ENCODE measurements at regions not wholly inside any gene's neighbourhood (a gene's known extent, or its start where the extent isn't known, plus 50 kb on each side); places are given as distances from the start of the nearest gene placed in this dataset.

GRCh38 chr3:89762405-89762804, 655.0 kb downstream of the EPHA3 start:
- DNase-seq (ENCODE audit: low spot score): no peak

DNA sequence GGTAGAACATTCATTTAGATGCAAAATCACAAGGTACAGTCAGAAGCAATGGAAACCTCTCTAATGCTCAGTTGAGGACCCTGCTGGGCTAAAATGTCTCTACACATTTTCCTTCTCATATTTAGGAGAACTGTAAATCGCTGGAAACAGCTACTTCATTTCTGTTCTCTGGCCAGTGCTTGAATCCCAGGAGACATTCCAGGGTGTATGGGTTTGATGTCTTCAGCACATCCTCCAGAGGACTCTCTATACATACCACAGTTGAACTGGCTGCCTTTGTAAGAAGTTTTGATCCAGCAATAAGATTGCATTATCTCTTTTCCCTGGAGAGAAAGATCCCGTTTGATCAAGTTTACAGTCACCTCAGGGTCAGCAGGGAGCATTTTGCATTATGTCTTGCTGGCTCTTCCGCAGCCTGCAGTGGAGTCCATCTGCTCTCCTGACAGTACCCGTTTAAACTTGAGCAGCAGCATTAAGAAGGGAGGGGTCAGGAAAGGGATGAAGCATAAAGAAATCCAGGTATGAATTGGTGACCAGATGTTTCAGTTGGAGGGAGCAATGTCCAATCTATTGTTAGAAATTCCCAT, 676.0 kb downstream of the EPHA3 start:
- DNase-seq (ENCODE audit: low spot score): no peak

GRCh38 chr3:89787485-89787884, 680.1 kb downstream of the EPHA3 start:
- DNase-seq (ENCODE audit: low spot score): no peak

DNA sequence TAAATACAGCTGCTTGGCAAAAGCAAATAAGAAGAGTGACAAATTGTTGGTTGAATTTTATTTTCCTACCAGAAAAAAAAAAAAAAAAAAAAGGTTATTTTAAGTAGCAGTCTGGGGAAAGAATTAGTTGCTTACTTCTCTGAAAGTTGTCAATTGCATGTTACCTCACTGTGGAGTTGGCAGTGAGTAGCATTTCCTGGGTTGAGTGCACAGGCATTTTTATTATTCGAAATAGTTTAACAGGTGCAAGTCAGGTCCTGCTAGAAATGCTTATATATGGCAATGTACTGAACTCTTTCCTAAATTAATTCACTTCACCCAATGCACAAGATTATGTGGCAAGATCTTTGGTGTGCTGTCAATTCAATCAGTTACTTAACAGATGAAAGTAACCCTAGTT, 680.6 kb downstream of the EPHA3 start:
- no peak for DNase-seq (ENCODE audit: low spot score)

DNA sequence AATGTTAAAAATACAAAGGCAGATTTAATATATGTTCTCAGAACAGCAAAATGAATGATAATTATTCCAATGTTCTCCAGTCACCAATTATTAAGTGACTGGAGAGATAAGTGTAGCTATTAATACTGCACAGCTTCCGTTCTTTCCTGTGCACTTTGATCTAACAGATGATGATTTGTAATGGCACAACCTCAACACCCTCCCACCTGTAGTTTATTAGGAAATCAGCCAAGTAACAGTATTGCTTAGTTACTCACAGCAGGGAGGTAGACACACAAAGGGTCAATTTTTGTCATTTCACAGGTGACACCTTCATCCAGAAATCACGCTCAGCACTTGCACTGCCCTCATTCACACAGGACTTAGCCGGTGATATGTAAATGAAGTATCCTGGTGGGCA, 688.1 kb downstream of the EPHA3 start:
- DNase-seq (ENCODE audit: low spot score): no peak

DNA sequence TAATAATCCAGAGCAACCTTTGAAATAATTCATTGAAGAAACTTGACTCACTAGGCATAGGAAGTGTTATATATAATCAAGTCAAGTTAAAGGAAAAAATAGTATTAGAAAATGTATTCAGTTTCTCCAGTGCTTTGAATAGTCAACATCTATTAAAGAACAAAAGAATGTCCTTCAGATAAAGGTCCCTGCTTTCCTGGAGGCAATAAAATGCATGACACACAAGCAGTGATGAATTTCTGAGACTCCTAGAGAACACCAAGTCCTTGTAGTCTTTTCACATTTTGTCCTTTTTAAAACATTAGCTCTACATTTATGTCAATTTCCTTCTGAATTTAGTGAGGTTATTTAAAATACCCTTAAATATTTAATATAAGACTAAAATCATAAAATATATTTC, 695.5 kb downstream of the EPHA3 start:
- no peak for DNase-seq (ENCODE audit: low spot score)

DNA sequence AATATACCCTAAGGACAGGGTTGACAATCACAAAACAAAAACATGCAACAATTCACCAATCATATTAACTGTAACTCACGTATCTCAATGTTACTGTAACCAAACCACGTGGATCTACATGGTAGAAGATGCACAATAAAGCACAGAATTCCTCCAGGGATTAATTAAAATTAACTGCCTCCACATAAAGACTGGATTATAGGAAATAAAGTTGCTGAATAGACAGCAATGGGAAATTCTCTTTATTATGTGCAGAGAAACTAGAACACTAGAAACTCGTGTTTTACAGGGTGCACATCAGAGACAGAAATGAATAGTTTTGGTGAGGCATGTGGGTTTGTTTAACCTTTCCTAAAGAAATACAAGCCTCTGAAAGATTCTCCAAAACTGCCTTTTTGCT, 696.3 kb downstream of the EPHA3 start:
- DNase-seq (ENCODE audit: low spot score): no peak

GRCh38 chr3:89806166-89806565, 698.7 kb downstream of the EPHA3 start:
- DNase-seq (ENCODE audit: low spot score): no peak

GRCh38 chr3:89808680-89809197, 701.3 kb downstream of the EPHA3 start:
- DNase-seq (ENCODE audit: low spot score): no peak

GRCh38 chr3:89813500-89813899, 706.1 kb downstream of the EPHA3 start:
- DNase-seq (ENCODE audit: low spot score): no peak

DNA sequence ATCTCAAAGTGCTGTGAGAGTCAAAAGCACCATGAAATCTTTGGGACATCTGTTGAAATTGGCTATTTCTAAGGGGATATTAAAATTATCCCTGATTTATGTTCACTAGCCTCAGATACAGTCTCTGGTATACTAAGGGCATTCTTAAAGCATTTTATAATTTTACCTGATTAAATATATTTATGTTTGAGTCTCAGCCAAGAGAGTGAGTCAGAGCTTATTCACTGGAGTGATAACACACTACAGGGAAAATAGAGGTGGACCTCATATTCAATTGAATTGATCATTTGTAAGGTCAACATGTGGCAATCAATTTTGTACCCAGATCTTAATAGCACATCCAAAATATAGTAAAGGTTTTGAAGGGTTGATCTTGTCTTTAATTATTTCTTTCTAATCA, 733.6 kb downstream of the EPHA3 start:
- no peak for DNase-seq (ENCODE audit: low spot score)

GRCh38 chr3:89845053-89845452, 737.6 kb downstream of the EPHA3 start:
- DNase-seq (ENCODE audit: low spot score): no peak

GRCh38 chr3:89847955-89848354, 740.5 kb downstream of the EPHA3 start:
- DNase-seq (ENCODE audit: low spot score): no peak

DNA sequence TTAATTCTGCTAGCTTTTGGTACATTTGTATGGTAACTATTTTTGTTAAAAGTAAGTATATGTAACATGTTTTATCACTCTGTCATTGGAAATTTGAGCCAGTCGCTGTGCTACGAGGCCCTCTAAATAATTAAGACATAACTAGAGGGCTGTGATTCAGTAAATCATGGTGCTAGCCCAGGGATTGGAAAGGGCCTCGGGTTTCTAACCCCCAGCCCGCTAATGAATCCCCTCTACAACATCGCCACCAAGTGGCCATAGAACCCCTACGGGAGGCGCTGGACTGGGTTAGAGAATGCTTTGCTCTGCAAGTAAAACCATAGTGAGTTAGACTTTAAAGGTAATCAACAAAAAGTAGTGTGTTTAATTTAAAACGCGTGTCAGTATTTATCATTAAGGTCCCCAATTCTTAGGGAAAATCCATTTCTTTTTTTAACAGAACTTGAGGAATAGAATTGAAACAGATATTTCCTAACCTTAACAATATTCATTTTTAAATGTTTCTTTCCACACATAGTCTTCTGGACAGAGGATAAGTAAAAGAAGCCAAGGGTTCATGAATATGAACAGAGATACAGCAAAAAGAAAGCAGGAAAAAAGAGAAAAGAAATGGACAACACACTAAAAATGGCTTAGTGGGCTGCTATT, 744.7 kb downstream of the EPHA3 start:
- DNase-seq (ENCODE audit: low spot score): peak; percentile 9

DNA sequence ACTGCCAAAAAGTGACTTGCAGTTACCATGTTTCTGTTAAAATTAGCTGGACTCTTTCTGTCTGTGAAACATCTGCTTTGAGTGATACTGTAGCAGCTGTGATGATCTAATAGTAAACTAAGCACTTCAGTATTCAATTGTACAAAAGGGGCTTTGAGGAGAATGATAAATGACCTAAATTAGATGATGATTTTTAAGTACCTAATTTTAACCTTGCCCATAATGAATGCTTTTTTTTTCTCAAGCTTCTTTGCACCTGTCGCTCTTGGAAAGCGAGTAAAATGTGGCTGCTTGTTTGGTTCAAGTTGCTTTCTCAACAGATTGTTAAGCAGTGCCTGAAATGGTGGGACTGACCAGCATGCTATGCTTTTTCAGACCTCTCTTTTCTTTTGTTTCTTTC, 752.3 kb downstream of the EPHA3 start:
- DNase-seq (ENCODE audit: low spot score): no peak

GRCh38 chr3:89867286-89867685, 759.9 kb downstream of the EPHA3 start:
- no peak for DNase-seq (ENCODE audit: low spot score)

DNA sequence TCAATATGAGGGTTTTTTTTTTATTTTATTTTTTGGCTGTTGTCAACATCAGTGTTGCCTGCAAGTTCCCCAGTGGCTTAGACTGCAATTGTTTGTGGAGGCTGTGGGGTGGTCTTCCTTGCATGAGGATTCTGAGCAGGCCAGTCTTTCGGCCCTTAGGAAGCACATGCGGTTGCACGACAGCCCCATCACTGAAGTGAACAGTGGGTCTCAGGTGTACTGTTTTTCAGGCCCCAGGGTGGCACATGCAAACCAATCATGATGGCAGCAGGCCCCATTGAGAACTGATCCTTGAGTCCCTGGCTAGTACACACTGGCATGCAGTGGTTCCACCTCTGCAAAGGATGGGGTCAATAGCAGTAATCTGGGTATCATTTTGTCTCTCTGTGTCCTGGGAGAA, 768.7 kb downstream of the EPHA3 start:
- no peak for DNase-seq (ENCODE audit: low spot score)

DNA sequence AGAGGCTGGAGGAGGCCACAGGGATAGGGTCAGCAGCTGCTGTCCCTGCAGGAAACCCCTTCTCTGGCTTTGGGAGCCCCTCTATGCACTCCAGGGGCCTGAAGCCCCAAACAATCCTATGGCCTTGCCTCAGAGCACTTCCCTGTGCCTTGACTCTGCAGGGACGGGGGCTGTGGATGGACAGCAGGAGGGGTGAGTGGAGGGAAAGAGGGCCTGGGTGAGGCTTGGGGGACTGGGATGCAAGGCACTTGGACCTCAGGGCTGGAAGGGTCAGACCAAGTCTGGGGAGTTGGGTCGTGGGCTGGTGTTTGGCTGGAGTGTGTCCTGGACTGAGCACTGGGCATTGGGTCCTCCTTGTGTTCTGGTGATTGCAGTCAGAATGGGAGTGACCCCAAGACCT, 769.8 kb downstream of the EPHA3 start:
- no peak for DNase-seq (ENCODE audit: low spot score)

DNA sequence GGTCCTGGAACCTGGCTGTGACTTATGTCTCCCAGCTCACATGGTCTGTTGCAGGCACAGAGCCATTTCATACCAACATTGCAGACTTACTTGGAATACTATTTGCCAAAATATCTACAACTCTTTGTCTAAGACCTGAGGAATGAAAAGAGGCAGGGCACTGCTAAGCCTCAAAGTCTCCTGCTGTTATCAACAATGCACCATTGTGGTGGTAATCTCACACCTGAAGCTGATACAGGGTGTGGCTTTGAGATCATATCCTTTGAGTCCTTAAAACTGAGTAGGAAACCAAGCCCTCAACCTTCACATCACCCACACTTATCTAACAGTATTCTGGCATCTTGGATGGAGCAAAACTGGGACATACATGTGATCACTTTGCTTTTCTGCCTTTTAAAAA, 782.0 kb downstream of the EPHA3 start:
- no peak for DNase-seq (ENCODE audit: low spot score)

DNA sequence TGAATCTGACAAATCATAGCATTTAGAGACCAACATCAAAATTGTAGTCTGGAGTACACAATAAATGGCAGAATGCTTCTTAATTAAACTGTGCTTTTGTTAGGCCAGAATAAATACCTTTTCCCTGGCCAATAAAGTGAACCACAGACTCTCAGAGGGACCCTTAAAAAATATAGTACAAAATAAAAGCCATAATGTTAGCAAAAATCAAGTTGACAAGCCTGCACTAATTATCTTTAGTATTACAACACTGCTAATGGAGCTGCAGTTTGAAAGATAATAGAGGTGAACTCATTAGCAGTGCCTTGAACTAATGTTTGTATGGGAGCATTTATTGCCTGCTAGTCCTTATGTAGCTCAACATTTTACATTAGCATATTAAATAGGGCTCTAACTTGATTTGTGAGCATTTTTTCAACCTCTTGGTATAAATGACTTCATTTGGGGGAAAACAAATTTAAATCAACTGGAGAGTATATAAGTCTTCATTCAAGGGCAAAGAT, 801.3 kb downstream of the EPHA3 start:
- no peak for DNase-seq (ENCODE audit: low spot score)

DNA sequence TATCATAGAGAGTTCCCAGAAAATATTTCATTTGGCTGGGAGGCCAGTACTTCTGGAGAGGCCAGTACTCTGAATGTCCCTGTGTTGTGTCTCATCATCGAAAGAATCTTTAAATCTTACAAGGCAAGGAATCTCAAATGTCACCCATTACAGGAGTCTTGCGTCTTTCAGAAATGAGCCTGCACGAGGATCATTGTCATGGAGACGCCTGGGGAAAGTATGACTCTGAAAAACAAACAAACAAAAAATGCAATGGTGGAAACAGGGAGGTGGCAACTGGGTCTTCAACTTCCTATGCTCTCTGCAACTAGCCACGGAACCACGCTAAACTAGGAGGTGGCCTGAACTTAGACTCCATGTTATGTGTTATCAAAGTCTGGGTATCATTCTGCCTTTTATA, 804.6 kb downstream of the EPHA3 start:
- no peak for DNase-seq (ENCODE audit: low spot score)

GRCh38 chr3:89923921-89924610, 816.6 kb downstream of the EPHA3 start:
- DNase-seq (ENCODE audit: low spot score): no peak

DNA sequence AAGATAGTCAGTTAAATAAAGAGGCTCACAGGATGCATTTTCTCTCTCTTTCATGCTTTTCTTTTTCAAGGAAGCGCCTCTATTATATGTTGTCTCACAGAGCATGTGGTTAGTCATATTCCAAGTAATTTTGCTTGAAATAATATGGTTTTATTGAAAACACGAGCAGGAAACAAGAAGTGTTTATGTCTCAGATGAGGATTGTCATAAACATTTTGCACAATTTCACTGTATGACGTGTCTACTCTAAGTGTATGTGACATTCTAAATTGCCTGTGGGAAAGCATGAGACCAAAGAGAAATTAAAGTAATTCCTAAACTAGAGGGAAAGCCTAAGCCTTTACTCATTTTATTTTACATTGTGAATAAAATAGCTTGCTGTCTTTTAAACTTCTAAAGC, 818.6 kb downstream of the EPHA3 start:
- DNase-seq (ENCODE audit: low spot score): no peak

All from cerebellar cortex (tissue), 1 donor.